B cell (primary cell): ENCODE measurements at regions not wholly inside any gene's neighbourhood (a gene's known extent, or its start where the extent isn't known, plus 50 kb on each side); places are given as distances from the start of the nearest gene placed in this dataset.

Source experiments
- ATAC-seq: fragments of 200-7000 bp; cut with Tn5 transposase; one replicate; pipeline ENCODE4 v1.10.0; 2021; ENCODE audit warnings: low read depth, mild to moderate bottlenecking, moderate number of reproducible peaks, moderate library complexity
- CTCF ChIA-PET: fragments of 350-600 bp; sonication (Branson Sonifier 250); formaldehyde crosslinking; loops from one replicate; lab custom pipeline; 2021; ENCODE audit warnings: antibody characterized with exemption, inconsistent platforms; lab: Charles Lee
- POLR2A ChIA-PET: fragments of 350-600 bp; sonication (Branson Sonifier 250); formaldehyde crosslinking; loops from one replicate; lab custom pipeline; 2021; ENCODE audit warnings: antibody characterized with exemption; lab: Charles Lee
- DNase-seq: peaks from one replicate; pipeline ENCODE4 v3.0.0; 2013
- H2AFZ ChIP-seq: 2 replicates; pipeline ENCODE4 v1.6.1; 2012; ENCODE audit warnings: mild to moderate bottlenecking, low read depth, low read length; ENCODE audit not compliant: insufficient read depth, poor library complexity, severe bottlenecking
- H3K27ac ChIP-seq, 2 donors: 1 replicate in 1 of 2; 2 replicates in 1 of 2; pipeline ENCODE4 v1.5.1; 2012 to 2013; ENCODE audit warnings: low read length in 2 of 2, mild to moderate bottlenecking in 2 of 2, moderate library complexity in 1 of 2
- H3K27me3 ChIP-seq, 4 experiments: fragments of 200-600 bp in 1 of 4; sonication (generic) in 1 of 4; replicated peaks in 1 of 4; 1 replicate in 2 of 4; 2 replicates in 2 of 4; pipeline versions ENCODE4 v1.6.1 to v1.7.0; 2013 to 2016; ENCODE audit warnings: low read length in 3 of 4, mild to moderate bottlenecking in 2 of 4, mixed read lengths in 1 of 4, moderate library complexity in 1 of 4; ENCODE audit not compliant: insufficient read depth in 4 of 4, control insufficient read depth in 3 of 4; ENCODE audit errors: control extremely low read depth in 1 of 4
- H3K36me3 ChIP-seq, 2 experiments: replicated peaks in 1 of 2; 1 replicate in 1 of 2; 2 replicates in 1 of 2; pipeline versions ENCODE4 v1.6.1 to v1.7.1; 2013; ENCODE audit warnings: low read length in 1 of 2; ENCODE audit not compliant: insufficient read depth in 2 of 2, control insufficient read depth in 1 of 2; ENCODE audit errors: control extremely low read depth in 1 of 2, extremely low read depth in 1 of 2
- H3K4me1 ChIP-seq, 2 donors: fragments of 200-600 bp in 1 of 2; sonication (generic) in 1 of 2; 1 replicate in 1 of 2; 2 replicates in 1 of 2; pipeline versions ENCODE4 v1.5.1 to v1.6.1; 2013 to 2017; ENCODE audit warnings: low read length in 2 of 2; ENCODE audit not compliant: control insufficient read depth in 2 of 2, insufficient read depth in 2 of 2
- H3K4me2 ChIP-seq: replicated peaks from 2 replicates; pipeline ENCODE3; 2012; ENCODE audit warnings: mild to moderate bottlenecking, low read depth, low read length; ENCODE audit not compliant: poor library complexity, severe bottlenecking
- H3K4me3 ChIP-seq, 5 experiments: fragments of 200-600 bp in 1 of 5; sonication (generic) in 1 of 5; 1 replicate in 3 of 5; 2 replicates in 2 of 5; pipeline versions ENCODE4 v1.5.1 to v1.7.0; 2011 to 2016; ENCODE audit warnings: low read length in 4 of 5, mild to moderate bottlenecking in 4 of 5, low read depth in 2 of 5, control low read depth in 1 of 5, moderate library complexity in 1 of 5; ENCODE audit not compliant: insufficient read depth in 1 of 5; ENCODE audit errors: control extremely low read depth in 1 of 5, extremely low read depth in 1 of 5
- H3K79me2 ChIP-seq: fragments of 200-600 bp; sonication (generic); one replicate; pipeline ENCODE4 v1.6.0; 2016; ENCODE audit warnings: low read length; ENCODE audit not compliant: control insufficient read depth, insufficient read depth
- H3K9ac ChIP-seq: fragments of 200-600 bp; sonication (generic); 2 replicates; pipeline ENCODE4 v1.6.1; 2017; ENCODE audit warnings: mild to moderate bottlenecking, low read length, moderate library complexity
- H3K9me3 ChIP-seq, 3 donors: one replicate each; pipeline versions ENCODE4 v1.6.1 to v1.7.1; 2013; ENCODE audit warnings: low read length in 2 of 3; ENCODE audit not compliant: control insufficient read depth in 2 of 3, insufficient read depth in 1 of 3; ENCODE audit errors: control extremely low read depth in 1 of 3
- H4K20me1 ChIP-seq: 2 replicates; pipeline ENCODE4 v1.6.0; 2012; ENCODE audit warnings: mild to moderate bottlenecking, low read length; ENCODE audit not compliant: insufficient read depth, control insufficient read depth, poor library complexity, severe bottlenecking
- H3K27ac Mint-ChIP-seq: one replicate; pipeline ENCODE4 v1.8.0; 2021; ENCODE audit warnings: mixed read lengths
- H3K27me3 Mint-ChIP-seq: one replicate; pipeline ENCODE4 v1.8.0; 2021; ENCODE audit warnings: mixed read lengths
- H3K4me1 Mint-ChIP-seq: one replicate; pipeline ENCODE4 v1.8.0; 2021; ENCODE audit warnings: mixed read lengths
- H3K4me3 Mint-ChIP-seq: one replicate; pipeline ENCODE4 v1.8.0; 2021; ENCODE audit warnings: mixed read lengths
- H3K9me3 Mint-ChIP-seq: one replicate; pipeline ENCODE4 v1.8.0; 2022; ENCODE audit warnings: mixed read lengths; ENCODE audit not compliant: insufficient read depth
- CTCF ChIP-seq: fragments of 200-600 bp; IDR thresholded peaks from one replicate; pipeline ENCODE4 v1.8.0; 2022; ENCODE audit warnings: antibody characterized with exemption, mild to moderate bottlenecking
- EZH2 ChIP-seq: IDR thresholded peaks from 2 replicates; pipeline ENCODE4 v1.6.1; 2012; ENCODE audit warnings: borderline replicate concordance, low read depth, mild to moderate bottlenecking, moderate library complexity, low read length; ENCODE audit not compliant: insufficient read depth, poor library complexity, severe bottlenecking
- WGBS: methylation state at CpG from one replicate; pipeline ENCODE4 v1.1.5; 2013; ENCODE audit warnings: missing lambda C conversion rate; ENCODE audit not compliant: insufficient coverage; 5-methylcytosine and 5-hydroxymethylcytosine counted together
- intact Hi-C: fragments of 100-400 bp; cut with micrococcal nuclease; formaldehyde crosslinking; loops from one replicate; pipeline ENCODE4 v1.10.0; 2022

GRCh38 chr1:81325397-81325796, 475.3 kb upstream of the ADGRL2 start:
- H3K27me3 Mint-ChIP-seq, result no peaks in the 10 kb centered on the region
- no peak overlapping the region for H3K27ac Mint-ChIP-seq
- Histone ChIP-seq H3K79me2 (no peaks in the 10 kb centered on the region), H3K4me3 (no peak overlapping the region), H2AFZ (no peak overlapping the region), H3K27me3 (no peaks in the 10 kb centered on the region), H3K27ac (no peak overlapping the region), H4K20me1 (no peaks in the 10 kb centered on the region), H3K9me3 (no peaks in the 10 kb centered on the region), H3K4me1 (no peaks in the 10 kb centered on the region), H3K36me3 (no peaks in the 10 kb centered on the region), H3K4me2 (no peak overlapping the region), H3K9ac (no peak overlapping the region)
- no peaks in the 10 kb centered on the region for H3K9me3 Mint-ChIP-seq
- no peak overlapping the region for H3K4me3 Mint-ChIP-seq
- WGBS, result no CpG with 5 or more reads among the region's 3 CpGs
- ATAC-seq (no peak), DNase-seq (no peak)
- TF ChIP-seq CTCF (no peak), EZH2 (no peak)
- intact Hi-C loops, result no loop called here
- ChIA-PET CTCF (no interaction called here), POLR2A (no interaction called here)
- H3K4me1 Mint-ChIP-seq, result no peaks in the 10 kb centered on the region

- H4K20me1 ChIP-seq, result no peaks in the 10 kb centered on the region
- WGBS, result 91% methylated on average over 5 of the region's 5 CpGs
- CTCF ChIA-PET, result no interaction called here
Measured at GRCh38 chr1:81323862-81324261, 476.9 kb upstream of the ADGRL2 start.

More at GRCh38 chr1:81323862-81324261, 476.9 kb upstream of the ADGRL2 start:
- POLR2A ChIA-PET, result no interaction called here
- Mint-ChIP-seq H3K9me3 (no peaks in the 10 kb centered on the region), H3K4me1 (no peaks in the 10 kb centered on the region), H3K27me3 (no peaks in the 10 kb centered on the region), H3K4me3 (no peak overlapping the region), H3K27ac (no peak overlapping the region)
- intact Hi-C loops, result no loop called here
- DNase-seq, result no peak
- no peaks in the 10 kb centered on the region for H3K9me3 ChIP-seq
- no peak overlapping the region for H2AFZ ChIP-seq
- no peak for ATAC-seq
- H3K4me2 ChIP-seq, result no peak overlapping the region
- no peak for TF ChIP-seq CTCF
- TF ChIP-seq EZH2, result no peak
- H3K79me2 ChIP-seq, result no peaks in the 10 kb centered on the region
- no peaks in the 10 kb centered on the region for H3K36me3 ChIP-seq
- H3K9ac ChIP-seq, result no peak overlapping the region
- no peak overlapping the region for H3K27ac ChIP-seq
- H3K27me3 ChIP-seq, result no peaks in the 10 kb centered on the region
- no peaks in the 10 kb centered on the region for H3K4me1 ChIP-seq
- no peak overlapping the region for H3K4me3 ChIP-seq
